ENCODE measurements at regions not wholly inside any gene's neighbourhood (a gene's known extent, or its start where the extent isn't known, plus 50 kb on each side); places are given as distances from the start of the nearest gene placed in this dataset.
A peak's percentile ranks its signal among the peaks of the same experiment; 100 is the strongest.

- H3K27me3 ChIP-seq (replicated peaks in 2 of 5; ENCODE audit: control insufficient read depth in 4 of 5, insufficient read depth in 5 of 5, low read length in 4 of 5) = no peaks in the 10 kb centered on the region
- 85% methylated on average over 5 of the region's 6 CpGs for WGBS (ENCODE audit: insufficient coverage)
- ChIA-PET CTCF (interaction anchor here (0.9 to 1.5 kb wide), 2 partner anchors 51 to 722 kb away, joined by 3 to 4 read pairs; no protein-coding TSS in a partner anchor), POLR2A (no interaction called here)
- no peak for DNase-seq
- no peak overlapping the region for H3K27ac ChIP-seq (ENCODE audit: insufficient read depth in 1 of 2, low read depth in 1 of 2, low read length in 2 of 2, poor library complexity in 1 of 2, severe bottlenecking in 2 of 2)
- no peaks in the 10 kb centered on the region for H3K36me3 ChIP-seq (ENCODE audit: control insufficient read depth in 4 of 4, insufficient read depth in 4 of 4, low read length in 3 of 4)
- H3K4me3 ChIP-seq (ENCODE audit: control insufficient read depth in 1 of 7, extremely low read depth in 1 of 7, insufficient read depth in 4 of 7, low read depth in 2 of 7, low read length in 6 of 7) = no peak overlapping the region
- no peaks in the 10 kb centered on the region for H3K4me1 ChIP-seq (ENCODE audit: control extremely low read depth in 1 of 4, control insufficient read depth in 4 of 4, insufficient read depth in 4 of 4, low read length in 3 of 4)
- H3K9me3 ChIP-seq (ENCODE audit: control extremely low read depth in 1 of 5, control insufficient read depth in 4 of 5, insufficient read depth in 2 of 5, low read depth in 1 of 5, low read length in 4 of 5) = no peaks in the 10 kb centered on the region
Measured at GRCh38 chr7:42694894-42695507, 216.9 kb downstream of the C7orf25 start.

GRCh38 chr7:42693722-42694121, 218.1 kb downstream of the C7orf25 start:
- ChIA-PET POLR2A (no interaction called here), CTCF (interaction anchor here (0.9 to 1.6 kb wide), 3 partner anchors 17 to 750 kb away, joined by 3 to 4 read pairs (median 3); no protein-coding TSS in a partner anchor)
- Histone ChIP-seq H3K4me1 (ENCODE audit: control extremely low read depth in 1 of 4, control insufficient read depth in 4 of 4, insufficient read depth in 4 of 4, low read length in 3 of 4) (no peaks in the 10 kb centered on the region), H3K4me3 (ENCODE audit: control insufficient read depth in 1 of 7, extremely low read depth in 1 of 7, insufficient read depth in 4 of 7, low read depth in 2 of 7, low read length in 6 of 7) (no peak overlapping the region), H3K27ac (ENCODE audit: insufficient read depth in 1 of 2, low read depth in 1 of 2, low read length in 2 of 2, poor library complexity in 1 of 2, severe bottlenecking in 2 of 2) (no peak overlapping the region), H3K36me3 (ENCODE audit: control insufficient read depth in 4 of 4, insufficient read depth in 4 of 4, low read length in 3 of 4) (no peaks in the 10 kb centered on the region), H3K9me3 (ENCODE audit: control extremely low read depth in 1 of 5, control insufficient read depth in 4 of 5, insufficient read depth in 2 of 5, low read depth in 1 of 5, low read length in 4 of 5) (no peaks in the 10 kb centered on the region), H3K27me3 (replicated peaks in 2 of 5; ENCODE audit: control insufficient read depth in 4 of 5, insufficient read depth in 5 of 5, low read length in 4 of 5) (no peaks in the 10 kb centered on the region)
- 100% methylated on average over 4 of the region's 5 CpGs for WGBS (ENCODE audit: insufficient coverage)
- no peak for DNase-seq

GRCh38 chr7:42692621-42693020, 219.2 kb downstream of the C7orf25 start:
- CTCF ChIA-PET = interaction anchor here (0.7 to 1.6 kb wide), 6 partner anchors 16 to 749 kb away, joined by 3 to 5 read pairs (median 4); no protein-coding TSS in a partner anchor
- POLR2A ChIA-PET = no interaction called here
- no peak for DNase-seq

GRCh38 chr7:42690794-42691639, 220.9 kb downstream of the C7orf25 start:
- peaks cover 0 to 2% (median 0%) of the 10 kb centered on the region in 5 experiments for H3K27me3 ChIP-seq (replicated peaks in 2 of 5; ENCODE audit: control insufficient read depth in 4 of 5, insufficient read depth in 5 of 5, low read length in 4 of 5)
- CTCF ChIA-PET = interaction anchor here (1.2 to 1.6 kb wide), 3 partner anchors 54 to 715 kb away, joined by 3 to 9 read pairs (median 7); no protein-coding TSS in a partner anchor
- 59% methylated on average over 7 of the region's 11 CpGs for WGBS (ENCODE audit: insufficient coverage)
- no peak overlapping the region for H3K4me3 ChIP-seq (ENCODE audit: control insufficient read depth in 1 of 7, extremely low read depth in 1 of 7, insufficient read depth in 4 of 7, low read depth in 2 of 7, low read length in 6 of 7)
- DNase-seq = peak; percentile 40 to 66 (median 63)
- no peaks in the 10 kb centered on the region for H3K9me3 ChIP-seq (ENCODE audit: control extremely low read depth in 1 of 5, control insufficient read depth in 4 of 5, insufficient read depth in 2 of 5, low read depth in 1 of 5, low read length in 4 of 5)
- H3K36me3 ChIP-seq (ENCODE audit: control insufficient read depth in 4 of 4, insufficient read depth in 4 of 4, low read length in 3 of 4) = no peaks in the 10 kb centered on the region
- no peak overlapping the region for H3K27ac ChIP-seq (ENCODE audit: insufficient read depth in 1 of 2, low read depth in 1 of 2, low read length in 2 of 2, poor library complexity in 1 of 2, severe bottlenecking in 2 of 2)
- POLR2A ChIA-PET = no interaction called here
- no peaks in the 10 kb centered on the region for H3K4me1 ChIP-seq (ENCODE audit: control extremely low read depth in 1 of 4, control insufficient read depth in 4 of 4, insufficient read depth in 4 of 4, low read length in 3 of 4)

More at GRCh38 chr7:42692621-42693020, 219.2 kb downstream of the C7orf25 start:
- 95% methylated on average over 3 of the region's 5 CpGs for WGBS (ENCODE audit: insufficient coverage)
- Histone ChIP-seq H3K36me3 (ENCODE audit: control insufficient read depth in 4 of 4, insufficient read depth in 4 of 4, low read length in 3 of 4) (no peaks in the 10 kb centered on the region), H3K4me1 (ENCODE audit: control extremely low read depth in 1 of 4, control insufficient read depth in 4 of 4, insufficient read depth in 4 of 4, low read length in 3 of 4) (no peaks in the 10 kb centered on the region), H3K27ac (ENCODE audit: insufficient read depth in 1 of 2, low read depth in 1 of 2, low read length in 2 of 2, poor library complexity in 1 of 2, severe bottlenecking in 2 of 2) (no peak overlapping the region), H3K9me3 (ENCODE audit: control extremely low read depth in 1 of 5, control insufficient read depth in 4 of 5, insufficient read depth in 2 of 5, low read depth in 1 of 5, low read length in 4 of 5) (no peaks in the 10 kb centered on the region), H3K27me3 (replicated peaks in 2 of 5; ENCODE audit: control insufficient read depth in 4 of 5, insufficient read depth in 5 of 5, low read length in 4 of 5) (peaks cover 0 to under 1% (median 0%) of the 10 kb centered on the region in 5 experiments), H3K4me3 (ENCODE audit: control insufficient read depth in 1 of 7, extremely low read depth in 1 of 7, insufficient read depth in 4 of 7, low read depth in 2 of 7, low read length in 6 of 7) (no peak overlapping the region)

GRCh38 chr7:42689626-42690025, 222.2 kb downstream of the C7orf25 start:
- WGBS (ENCODE audit: insufficient coverage) = no CpG with 5 or more reads among the region's 1 CpG
- H3K4me3 ChIP-seq (ENCODE audit: control insufficient read depth in 1 of 7, extremely low read depth in 1 of 7, insufficient read depth in 4 of 7, low read depth in 2 of 7, low read length in 6 of 7) = no peak overlapping the region

GRCh38 chr7:42688056-42688371, 223.9 kb downstream of the C7orf25 start:
- POLR2A ChIA-PET = no interaction called here
- Histone ChIP-seq H3K4me3 (ENCODE audit: control insufficient read depth in 1 of 7, extremely low read depth in 1 of 7, insufficient read depth in 4 of 7, low read depth in 2 of 7, low read length in 6 of 7) (no peak overlapping the region), H3K27ac (ENCODE audit: insufficient read depth in 1 of 2, low read depth in 1 of 2, low read length in 2 of 2, poor library complexity in 1 of 2, severe bottlenecking in 2 of 2) (no peak overlapping the region), H3K27me3 (replicated peaks in 2 of 5; ENCODE audit: control insufficient read depth in 4 of 5, insufficient read depth in 5 of 5, low read length in 4 of 5) (peaks cover 0 to 10% (median 0%) of the 10 kb centered on the region in 5 experiments), H3K4me1 (ENCODE audit: control extremely low read depth in 1 of 4, control insufficient read depth in 4 of 4, insufficient read depth in 4 of 4, low read length in 3 of 4) (no peaks in the 10 kb centered on the region), H3K36me3 (ENCODE audit: control insufficient read depth in 4 of 4, insufficient read depth in 4 of 4, low read length in 3 of 4) (no peaks in the 10 kb centered on the region), H3K9me3 (ENCODE audit: control extremely low read depth in 1 of 5, control insufficient read depth in 4 of 5, insufficient read depth in 2 of 5, low read depth in 1 of 5, low read length in 4 of 5) (no peaks in the 10 kb centered on the region)
- DNase-seq = no peak
- WGBS (ENCODE audit: insufficient coverage) = no CpG with 5 or more reads among the region's 2 CpGs
- CTCF ChIA-PET = interaction anchor here (1.4 kb wide), 1 partner anchor 710 kb away, joined by 3 read pairs; no protein-coding TSS in a partner anchor

More at GRCh38 chr7:42689626-42690025, 222.2 kb downstream of the C7orf25 start:
- ChIA-PET CTCF (interaction anchor here (1.2 to 1.6 kb wide), 2 partner anchors 56 to 714 kb away, joined by 3 to 9 read pairs; no protein-coding TSS in a partner anchor), POLR2A (no interaction called here)
- H3K27ac ChIP-seq (ENCODE audit: insufficient read depth in 1 of 2, low read depth in 1 of 2, low read length in 2 of 2, poor library complexity in 1 of 2, severe bottlenecking in 2 of 2) = no peak overlapping the region
- H3K4me1 ChIP-seq (ENCODE audit: control extremely low read depth in 1 of 4, control insufficient read depth in 4 of 4, insufficient read depth in 4 of 4, low read length in 3 of 4) = no peaks in the 10 kb centered on the region
- no peaks in the 10 kb centered on the region for H3K9me3 ChIP-seq (ENCODE audit: control extremely low read depth in 1 of 5, control insufficient read depth in 4 of 5, insufficient read depth in 2 of 5, low read depth in 1 of 5, low read length in 4 of 5)
- no peaks in the 10 kb centered on the region for H3K36me3 ChIP-seq (ENCODE audit: control insufficient read depth in 4 of 4, insufficient read depth in 4 of 4, low read length in 3 of 4)
- H3K27me3 ChIP-seq (replicated peaks in 2 of 5; ENCODE audit: control insufficient read depth in 4 of 5, insufficient read depth in 5 of 5, low read length in 4 of 5) = peaks cover 0 to 8% (median 0%) of the 10 kb centered on the region in 5 experiments
- no peak for DNase-seq

Data from common myeloid progenitor, CD34-positive (primary cell).